ENCODE measurements at regions not wholly inside any gene's neighbourhood (a gene's known extent, or its start where the extent isn't known, plus 50 kb on each side); places are given as distances from the start of the nearest gene placed in this dataset.

GRCh38 chr17:77867308-77867781 lies 91.2 kb upstream of the TNRC6C start:
- DNase-seq (ENCODE audit: low read depth in 2 of 2), result no peak

DNA sequence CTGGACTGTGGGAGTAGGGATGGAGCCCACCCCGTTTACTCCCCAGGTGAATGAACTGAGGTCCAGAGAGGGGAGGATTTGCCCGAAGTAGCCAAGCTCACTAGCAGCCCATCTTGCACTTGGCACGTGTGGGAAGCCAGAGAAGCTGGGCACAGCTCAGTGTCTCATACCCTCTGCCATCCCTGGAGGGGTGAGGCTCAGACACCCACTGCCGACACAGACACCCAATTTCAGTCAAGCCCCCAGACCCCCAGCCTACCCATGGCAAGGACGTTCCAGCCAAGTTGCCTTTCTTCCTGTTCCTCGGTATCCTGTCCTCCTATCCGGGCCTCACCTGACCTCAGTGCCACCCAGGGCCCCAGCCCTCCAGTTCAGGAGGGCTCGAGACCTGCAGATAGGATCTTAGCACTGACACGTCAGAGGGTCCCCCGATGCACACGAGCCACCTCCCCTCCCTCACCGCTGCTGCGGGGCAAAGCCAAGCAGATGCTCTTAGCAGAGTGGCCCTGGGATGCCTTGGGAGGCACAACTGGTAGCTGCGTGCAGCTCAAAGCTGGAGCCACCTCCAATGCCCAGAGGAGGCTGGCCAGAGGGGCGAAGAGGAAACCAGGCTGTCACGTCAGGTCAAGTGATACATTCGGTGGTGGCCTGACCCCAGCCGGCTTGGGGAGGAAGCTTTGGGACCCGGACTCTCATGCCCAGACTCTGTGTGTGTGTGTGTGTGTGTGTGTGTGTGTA lies 90.4 kb upstream of the TNRC6C start:
- no peak for DNase-seq (ENCODE audit: low read depth in 2 of 2)

DNA sequence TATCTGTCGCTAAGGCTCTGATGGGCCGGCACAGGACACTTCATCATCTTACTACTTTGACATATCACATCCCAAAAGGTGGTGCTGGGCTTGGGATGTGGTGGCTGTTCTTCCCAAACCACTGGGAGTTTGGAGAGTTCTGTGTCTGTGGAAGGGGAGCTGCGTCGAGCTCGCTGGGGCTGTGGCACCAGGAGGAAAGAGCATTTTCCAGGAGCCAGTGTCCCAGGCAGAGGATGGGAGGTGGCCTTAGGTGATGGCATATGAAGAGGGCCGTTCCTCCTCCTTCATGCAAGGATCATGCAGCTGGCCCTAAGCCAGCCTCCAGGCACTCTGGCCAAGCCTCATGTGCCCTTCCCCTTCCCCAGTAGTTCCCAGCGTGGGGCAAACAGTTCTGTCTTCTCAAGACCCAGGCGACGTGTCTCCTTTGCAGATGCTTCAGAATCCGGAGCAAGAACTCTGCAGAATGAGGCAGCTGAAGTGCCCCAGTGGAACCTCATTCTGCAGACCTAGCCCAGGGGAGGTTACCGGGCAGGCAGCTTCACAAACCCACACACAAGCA lies 89.4 kb upstream of the TNRC6C start:
- no peak for DNase-seq (ENCODE audit: low read depth in 2 of 2)

DNA sequence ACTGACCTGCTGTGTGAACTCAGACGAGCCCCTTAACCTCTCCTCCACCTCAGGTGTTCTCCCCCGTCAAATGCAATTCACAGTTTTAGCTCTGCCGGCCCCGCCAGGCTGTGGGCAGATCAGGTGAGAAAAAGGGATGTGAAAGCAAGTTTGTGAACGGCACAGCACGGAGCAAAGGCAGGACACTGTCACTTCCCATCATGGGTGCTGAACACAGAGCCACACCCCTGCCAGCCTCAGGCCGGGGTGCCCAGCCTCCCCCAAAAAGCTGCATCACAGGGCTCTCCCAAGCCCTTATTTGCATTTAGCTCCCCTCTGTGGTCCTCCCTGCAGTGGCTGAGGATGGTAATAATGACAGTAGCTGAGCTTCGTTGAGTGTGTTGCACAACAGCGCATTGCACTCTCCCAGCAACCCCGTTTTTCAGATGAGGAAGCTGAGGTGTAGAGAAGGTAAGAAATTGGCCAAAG lies 88.8 kb upstream of the TNRC6C start:
- no peak for DNase-seq (ENCODE audit: low read depth in 2 of 2)

GRCh38 chr17:77872199-77872598 lies 86.3 kb upstream of the TNRC6C start:
- no peak for DNase-seq (ENCODE audit: low read depth in 2 of 2)

DNA sequence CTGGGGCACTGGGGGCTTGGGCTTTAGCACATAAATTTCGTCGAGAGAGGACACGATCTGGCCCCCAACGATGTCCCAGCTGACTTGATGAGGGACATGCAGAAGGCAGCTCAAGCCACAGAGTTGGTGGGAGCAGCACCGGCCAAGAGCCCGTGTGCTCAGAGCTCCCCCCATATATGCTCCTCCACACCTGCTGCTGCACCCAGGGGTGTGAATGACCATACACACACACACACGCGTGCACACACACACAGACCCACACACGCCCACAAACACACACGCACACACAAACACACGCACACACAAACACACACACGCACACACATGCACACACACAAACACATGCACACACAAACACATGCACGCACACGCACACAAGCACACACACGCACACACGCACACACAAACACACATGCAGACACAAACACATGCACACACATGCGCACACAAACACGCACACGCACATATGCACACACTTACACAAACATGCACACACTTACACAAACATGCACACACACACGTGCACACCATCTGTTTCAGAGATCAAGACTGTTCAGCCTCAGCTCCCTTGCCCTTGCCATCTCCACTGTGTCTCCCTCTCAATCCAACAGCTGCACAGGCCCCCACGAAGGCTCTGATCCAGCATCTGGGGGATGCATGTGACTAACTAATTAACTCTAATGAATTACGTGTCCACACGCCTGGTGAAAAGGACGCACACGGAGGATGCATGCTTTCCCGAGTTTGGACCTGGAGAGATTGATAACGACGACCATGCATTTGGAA lies 85.6 kb upstream of the TNRC6C start:
- no peak for DNase-seq (ENCODE audit: low read depth in 2 of 2)

- no peak for DNase-seq (ENCODE audit: low read depth in 2 of 2)
Measured at GRCh38 chr17:77873500-77874302, 84.8 kb upstream of the TNRC6C start.

DNA sequence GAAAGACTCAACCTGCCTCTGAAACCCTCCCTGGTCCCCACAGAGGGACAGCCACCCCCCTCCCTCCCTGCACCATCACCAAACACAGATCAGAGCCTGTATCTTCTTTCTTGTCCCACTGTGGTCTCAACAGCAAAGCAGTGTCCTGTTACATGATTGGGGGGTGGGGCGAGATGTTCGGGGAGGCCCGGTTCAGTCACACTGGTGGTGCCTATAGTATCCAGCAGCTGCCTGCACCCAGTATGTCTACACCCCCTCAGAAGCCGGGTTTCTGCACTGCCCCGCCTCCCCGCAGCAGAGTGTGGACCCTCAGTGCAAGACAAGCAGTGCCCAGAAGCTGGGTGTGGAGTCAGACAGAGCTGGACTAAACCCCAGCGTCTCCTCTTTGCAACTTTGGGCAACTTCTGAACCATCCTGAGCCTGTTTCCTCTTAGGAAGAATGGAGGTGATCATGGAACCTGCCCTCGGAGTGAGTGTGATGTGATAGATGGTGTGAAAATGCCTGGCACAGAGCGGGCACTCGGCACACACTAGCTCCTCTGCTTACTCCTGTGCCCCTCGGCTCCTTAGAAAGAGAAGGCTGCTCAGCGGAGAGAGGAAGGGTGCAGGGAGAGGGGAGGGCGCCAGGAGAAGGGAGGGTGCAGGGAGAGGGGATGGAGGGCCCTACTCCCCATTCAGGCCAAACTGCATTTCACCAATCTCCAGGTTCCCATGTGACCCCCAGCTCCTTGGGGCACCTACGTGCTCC lies 84.0 kb upstream of the TNRC6C start:
- no peak for DNase-seq (ENCODE audit: low read depth in 2 of 2)

- DNase-seq (ENCODE audit: low read depth in 2 of 2), result no peak
Measured at GRCh38 chr17:77875051-77875780, 83.3 kb upstream of the TNRC6C start.

GRCh38 chr17:77875881-77876509 lies 82.5 kb upstream of the TNRC6C start:
- peak in 1 of 2 donors; percentile 21 for DNase-seq (ENCODE audit: low read depth in 2 of 2)

- DNase-seq (ENCODE audit: low read depth in 2 of 2), result no peak
Measured at GRCh38 chr17:77877036-77877435, 81.5 kb upstream of the TNRC6C start.

DNA sequence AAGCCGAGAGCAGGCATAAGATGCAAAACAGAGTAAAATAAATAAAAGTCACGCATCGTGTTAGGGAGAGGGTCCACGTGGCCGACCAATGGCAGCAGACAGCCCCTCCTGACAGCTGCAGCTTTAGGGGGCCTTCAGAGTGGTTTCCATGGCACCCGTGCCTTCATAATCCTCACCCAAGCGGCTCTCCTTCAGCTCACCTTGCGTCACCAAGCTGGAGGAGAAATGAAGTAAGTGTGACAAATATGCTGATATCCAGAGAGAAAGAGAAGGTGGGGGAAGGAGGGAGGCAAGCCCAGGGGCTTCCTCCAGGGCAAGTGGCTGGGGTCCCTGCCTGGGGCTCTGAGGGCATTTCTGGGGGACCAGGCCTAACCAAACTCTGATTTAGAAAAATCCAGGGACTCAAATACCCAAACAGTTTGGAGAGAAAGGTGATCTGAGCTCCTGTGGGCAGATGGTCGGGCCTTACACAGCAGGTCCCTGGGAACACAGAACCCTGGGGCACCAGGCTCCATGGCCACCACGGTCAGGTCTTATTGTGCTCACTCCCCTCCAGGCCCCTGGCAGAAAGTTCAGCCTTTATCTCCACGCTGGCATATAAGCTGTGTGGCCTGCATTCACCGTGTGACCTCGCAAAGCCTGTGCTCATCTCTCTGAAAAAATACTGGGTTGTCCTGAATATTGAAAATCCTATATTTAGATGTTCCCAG lies 80.7 kb upstream of the TNRC6C start:
- no peak for DNase-seq (ENCODE audit: low read depth in 2 of 2)

- no peak for DNase-seq (ENCODE audit: low read depth in 2 of 2)
Measured at GRCh38 chr17:77879226-77879895, 79.1 kb upstream of the TNRC6C start.

DNA sequence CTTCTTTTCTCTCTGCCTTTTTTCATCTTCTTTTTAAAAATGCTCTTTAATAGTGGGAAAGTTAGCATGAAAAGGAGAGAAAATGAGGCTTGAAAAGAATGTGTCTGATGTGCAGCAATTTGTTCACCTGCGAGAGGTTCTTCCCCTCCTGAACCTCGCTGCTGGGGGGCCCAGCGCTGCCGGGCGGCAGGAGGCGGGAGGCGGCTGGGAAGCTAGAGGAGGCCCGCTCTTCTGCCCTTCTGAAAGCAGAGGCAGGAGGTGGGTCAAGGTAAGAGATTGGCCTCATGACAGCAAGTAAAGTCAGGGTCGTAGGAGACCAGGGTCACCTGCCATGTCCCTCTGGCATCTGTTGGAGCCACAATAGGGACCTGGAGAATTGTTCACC lies 78.6 kb upstream of the TNRC6C start:
- no peak for DNase-seq (ENCODE audit: low read depth in 2 of 2)

GRCh38 chr17:77880711-77881450 lies 77.6 kb upstream of the TNRC6C start:
- no peak for DNase-seq (ENCODE audit: low read depth in 2 of 2)

DNA sequence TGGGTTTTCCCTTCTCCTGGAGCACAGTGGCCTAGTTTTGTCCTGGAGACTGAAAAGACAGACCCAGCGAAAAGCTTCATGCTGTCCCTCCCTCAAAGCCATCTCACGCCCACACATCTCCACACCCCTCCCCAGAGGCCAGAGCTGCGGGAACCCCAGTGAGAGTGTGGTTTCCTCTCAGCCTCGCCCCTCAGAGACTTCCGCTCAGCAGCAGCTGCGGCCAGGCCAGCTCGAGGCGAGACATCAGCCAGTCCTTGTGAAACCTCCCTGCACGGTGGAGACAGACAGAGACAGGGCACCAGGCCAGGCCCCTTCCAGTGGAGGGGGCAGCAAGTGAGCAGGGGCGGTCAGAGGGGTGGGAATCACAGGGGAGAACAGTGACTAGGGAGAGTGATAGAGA lies 77.0 kb upstream of the TNRC6C start:
- DNase-seq (ENCODE audit: low read depth in 2 of 2), result peak; percentile 41 to 46

DNA sequence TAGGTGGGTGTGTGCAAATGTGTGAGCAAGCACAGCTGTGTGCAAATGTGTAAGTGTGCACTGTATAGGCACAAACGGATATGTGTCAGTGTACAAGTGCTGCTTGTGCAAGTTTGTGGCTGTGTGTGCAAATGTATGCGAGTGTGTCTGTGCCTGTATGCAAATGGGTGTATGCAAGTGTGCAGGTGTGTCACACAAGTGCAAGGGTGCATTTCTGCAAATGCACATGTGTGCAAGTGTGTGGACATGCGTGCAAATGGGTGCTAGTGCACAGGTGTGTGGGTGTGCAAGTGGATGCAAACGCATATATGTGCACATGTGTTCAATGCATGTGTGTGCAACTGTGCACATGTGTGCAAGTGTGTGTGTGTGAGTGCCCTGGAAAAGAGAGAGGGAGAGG lies 76.5 kb upstream of the TNRC6C start:
- no peak for DNase-seq (ENCODE audit: low read depth in 2 of 2)
